AG10803 (cell line): ENCODE measurements at regions not wholly inside any gene's neighbourhood (a gene's known extent, or its start where the extent isn't known, plus 50 kb on each side); places are given as distances from the start of the nearest gene placed in this dataset.

Source experiments
- DNase-seq: peaks from one replicate; pipeline ENCODE4 v3.0.0; 2010; ENCODE audit warnings: low read depth
- H3K4me3 ChIP-seq: 2 replicates; pipeline ENCODE4 v1.5.1; 2011; ENCODE audit warnings: mild to moderate bottlenecking, low read length, control low read depth
- CTCF ChIP-seq: conservative IDR thresholded peaks from 2 replicates; pipeline ENCODE4 v1.5.1; 2011; ENCODE audit warnings: mild to moderate bottlenecking, low read length, control low read depth, inconsistent platforms

DNA sequence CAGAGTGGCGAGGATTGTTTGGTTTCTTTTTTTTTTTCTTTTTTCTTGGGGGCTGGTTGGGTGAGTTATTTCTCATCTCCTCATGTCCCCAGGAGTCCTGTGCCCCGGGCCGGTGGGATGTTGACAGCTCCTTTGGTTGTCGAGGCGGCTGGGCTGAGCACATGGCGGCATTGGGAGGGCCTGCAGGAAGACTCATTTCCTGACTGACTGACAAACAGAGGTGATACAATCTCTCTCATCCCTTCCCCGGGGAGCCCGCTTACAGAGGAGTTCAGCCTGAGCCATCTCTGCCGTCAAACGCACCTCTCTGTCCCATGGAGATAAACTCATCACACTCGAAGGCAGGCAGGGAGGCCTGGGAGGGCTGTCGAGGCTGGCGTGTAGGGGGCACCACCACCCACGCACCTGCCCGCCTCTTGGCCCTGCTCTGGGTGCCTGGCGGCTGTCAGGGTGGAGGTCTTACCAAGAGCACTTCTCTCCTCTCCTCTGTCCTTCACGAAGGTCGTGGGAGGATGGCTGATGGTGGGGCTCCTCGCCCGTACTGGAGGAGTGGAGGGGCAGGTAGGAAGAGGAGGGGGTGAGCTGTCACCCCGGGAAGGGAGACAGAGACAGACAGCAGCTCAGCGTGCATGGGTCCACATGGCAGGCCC lies 60.0 kb upstream of the NECTIN1 start:
- DNase-seq: no peak
- no peak overlapping the region for H3K4me3 ChIP-seq
- no peak for TF ChIP-seq CTCF

GRCh38 chr11:119788096-119788883 lies 59.3 kb upstream of the NECTIN1 start:
- no peak for DNase-seq
- H3K4me3 ChIP-seq: no peak overlapping the region
- no peak for TF ChIP-seq CTCF

GRCh38 chr11:119787074-119787461 lies 58.1 kb upstream of the NECTIN1 start:
- DNase-seq: no peak
- no peak for TF ChIP-seq CTCF
- no peak overlapping the region for H3K4me3 ChIP-seq

DNA sequence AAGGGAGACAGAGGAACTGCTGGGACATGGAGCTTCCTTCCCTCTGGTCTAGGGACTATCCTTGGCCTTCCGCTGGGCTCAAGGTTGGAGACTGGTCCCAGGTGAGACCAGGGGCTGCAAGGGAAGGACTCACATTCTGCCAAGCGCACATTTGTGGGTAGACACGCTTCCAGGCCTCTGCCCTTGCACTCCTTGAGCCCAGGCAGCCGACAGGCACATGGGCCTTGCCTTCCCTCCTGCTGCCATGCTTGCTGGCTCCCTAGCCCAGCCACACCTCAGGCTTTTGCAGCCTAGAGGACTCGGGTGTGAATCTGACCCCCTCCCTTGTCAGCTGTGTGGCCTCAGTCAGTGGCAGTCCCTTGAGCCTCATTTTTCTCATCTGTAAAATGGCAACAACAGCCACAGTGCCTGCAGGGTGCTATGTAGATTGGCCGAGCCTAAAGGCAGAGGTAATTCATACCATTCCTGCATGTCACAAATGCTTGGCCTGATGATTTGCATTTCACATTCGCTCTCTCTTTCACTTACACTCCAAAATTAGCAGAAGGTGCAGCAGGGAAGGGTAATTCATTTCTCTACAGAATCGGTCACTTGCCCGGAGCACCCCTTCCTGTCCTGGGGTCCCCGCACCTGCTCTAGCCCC lies 57.6 kb upstream of the NECTIN1 start:
- H3K4me3 ChIP-seq: no peak overlapping the region
- no peak for DNase-seq
- no peak for TF ChIP-seq CTCF

GRCh38 chr11:119785131-119785530 lies 56.1 kb upstream of the NECTIN1 start:
- H3K4me3 ChIP-seq: no peak overlapping the region
- no peak for DNase-seq
- no peak for TF ChIP-seq CTCF

DNA sequence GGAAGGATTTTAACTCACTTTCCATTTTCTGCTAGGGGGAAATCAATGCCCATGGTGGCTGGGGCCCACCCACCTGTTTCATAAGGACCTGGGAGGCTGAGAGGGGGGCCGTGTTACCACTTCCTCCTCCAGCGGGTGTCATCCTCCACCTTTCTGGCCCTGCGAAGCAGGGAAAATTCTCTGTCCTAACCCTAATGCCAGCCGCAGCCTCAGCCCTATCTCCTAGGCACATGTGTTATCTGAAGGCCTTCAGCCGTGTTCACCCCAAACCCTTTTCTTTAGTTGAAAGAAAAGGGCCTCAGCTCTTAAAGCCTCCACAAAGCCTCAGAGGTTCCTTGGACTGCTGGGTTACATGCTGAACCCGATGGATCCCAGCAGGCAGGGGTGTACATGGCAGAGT lies 55.4 kb upstream of the NECTIN1 start:
- DNase-seq: no peak

More for the DNA sequence above, 55.4 kb upstream of the NECTIN1 start:
- H3K4me3 ChIP-seq: no peak overlapping the region
- no peak for TF ChIP-seq CTCF
